ENCODE measurements at regions not wholly inside any gene's neighbourhood (a gene's known extent, or its start where the extent isn't known, plus 50 kb on each side); places are given as distances from the start of the nearest gene placed in this dataset.

DNA sequence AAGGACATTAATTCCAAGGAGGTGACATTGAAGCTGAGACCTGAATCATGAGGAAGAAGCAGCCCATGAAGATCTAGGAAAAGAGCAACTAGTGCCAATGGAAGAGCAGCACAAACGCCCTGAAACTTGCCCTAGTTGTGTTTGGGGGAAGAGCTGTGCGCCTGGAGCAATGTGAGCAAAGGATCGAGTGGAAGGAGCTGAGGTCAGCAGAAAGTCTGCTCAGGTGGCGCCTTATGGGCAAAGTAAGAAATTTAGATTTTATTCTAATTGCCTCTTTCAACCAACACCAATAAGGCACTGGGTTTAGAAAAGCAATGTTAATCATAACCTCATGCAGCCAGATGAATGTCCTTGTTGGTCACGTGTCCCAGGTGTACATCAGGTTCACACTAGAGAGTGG, 226.0 kb upstream of the THSD7B start:
- TF ChIP-seq, protein P1, sequence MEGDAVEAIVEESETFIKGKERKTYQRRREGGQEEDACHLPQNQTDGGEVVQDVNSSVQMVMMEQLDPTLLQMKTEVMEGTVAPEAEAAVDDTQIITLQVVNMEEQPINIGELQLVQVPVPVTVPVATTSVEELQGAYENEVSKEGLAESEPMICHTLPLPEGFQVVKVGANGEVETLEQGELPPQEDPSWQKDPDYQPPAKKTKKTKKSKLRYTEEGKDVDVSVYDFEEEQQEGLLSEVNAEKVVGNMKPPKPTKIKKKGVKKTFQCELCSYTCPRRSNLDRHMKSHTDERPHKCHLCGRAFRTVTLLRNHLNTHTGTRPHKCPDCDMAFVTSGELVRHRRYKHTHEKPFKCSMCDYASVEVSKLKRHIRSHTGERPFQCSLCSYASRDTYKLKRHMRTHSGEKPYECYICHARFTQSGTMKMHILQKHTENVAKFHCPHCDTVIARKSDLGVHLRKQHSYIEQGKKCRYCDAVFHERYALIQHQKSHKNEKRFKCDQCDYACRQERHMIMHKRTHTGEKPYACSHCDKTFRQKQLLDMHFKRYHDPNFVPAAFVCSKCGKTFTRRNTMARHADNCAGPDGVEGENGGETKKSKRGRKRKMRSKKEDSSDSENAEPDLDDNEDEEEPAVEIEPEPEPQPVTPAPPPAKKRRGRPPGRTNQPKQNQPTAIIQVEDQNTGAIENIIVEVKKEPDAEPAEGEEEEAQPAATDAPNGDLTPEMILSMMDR (IDR thresholded peaks at IDR 0.05): no peak
- TF ChIP-seq POLR2AphosphoS5 (IDR thresholded peaks at IDR 0.05) (no peak), EP300 (IDR thresholded peaks at IDR 0.05) (no peak), POLR2A (IDR thresholded peaks at IDR 0.05) (no peak)
- no peaks in the 10 kb centered on the region for H3K27me3 ChIP-seq
- no peaks in the 10 kb centered on the region for H3K9me3 ChIP-seq
- no peak for ATAC-seq
- H3K4me1 ChIP-seq: no peaks in the 10 kb centered on the region
- no peaks in the 10 kb centered on the region for H3K36me3 ChIP-seq
- no peak overlapping the region for H3K4me3 ChIP-seq
- 66 to 67% methylated on average over 3 of the region's 5 CpGs for WGBS, 2 donors (ENCODE audit: low coverage in 1 of 2)
- no peak overlapping the region for H3K27ac ChIP-seq

DNA sequence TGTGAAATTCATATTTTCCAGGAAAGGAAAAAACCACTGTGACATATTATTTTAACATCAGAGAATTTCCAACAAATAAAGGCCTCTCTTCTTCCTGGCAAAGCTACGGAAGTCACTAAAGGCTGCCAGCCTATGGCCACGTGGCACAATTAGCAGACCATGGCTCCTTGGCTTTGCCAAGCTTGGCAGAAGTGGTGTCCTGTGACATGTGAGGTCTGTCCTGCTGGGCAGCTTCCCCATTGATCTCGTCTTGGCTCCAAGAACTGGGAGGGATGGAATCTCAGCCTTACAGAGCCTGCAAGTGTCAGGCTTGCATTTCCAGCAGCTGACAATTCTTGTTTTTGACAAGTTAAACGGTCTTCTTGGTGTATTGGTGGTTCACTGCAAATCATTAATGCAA, 226.9 kb upstream of the THSD7B start:
- no peaks in the 10 kb centered on the region for H3K9me3 ChIP-seq
- TF ChIP-seq, protein P1 (IDR thresholded peaks at IDR 0.05): no peak
- TF ChIP-seq EP300 (IDR thresholded peaks at IDR 0.05) (no peak), POLR2AphosphoS5 (IDR thresholded peaks at IDR 0.05) (no peak), POLR2A (IDR thresholded peaks at IDR 0.05) (no peak)
- H3K4me1 ChIP-seq: no peaks in the 10 kb centered on the region
- H3K4me3 ChIP-seq: no peak overlapping the region
- no peak for ATAC-seq
- no peaks in the 10 kb centered on the region for H3K36me3 ChIP-seq
- WGBS, 2 donors (ENCODE audit: low coverage in 1 of 2): 27 to 36% methylated on average over 3 of the region's 4 CpGs
- H3K27ac ChIP-seq: no peak overlapping the region
- H3K27me3 ChIP-seq: no peaks in the 10 kb centered on the region

DNA sequence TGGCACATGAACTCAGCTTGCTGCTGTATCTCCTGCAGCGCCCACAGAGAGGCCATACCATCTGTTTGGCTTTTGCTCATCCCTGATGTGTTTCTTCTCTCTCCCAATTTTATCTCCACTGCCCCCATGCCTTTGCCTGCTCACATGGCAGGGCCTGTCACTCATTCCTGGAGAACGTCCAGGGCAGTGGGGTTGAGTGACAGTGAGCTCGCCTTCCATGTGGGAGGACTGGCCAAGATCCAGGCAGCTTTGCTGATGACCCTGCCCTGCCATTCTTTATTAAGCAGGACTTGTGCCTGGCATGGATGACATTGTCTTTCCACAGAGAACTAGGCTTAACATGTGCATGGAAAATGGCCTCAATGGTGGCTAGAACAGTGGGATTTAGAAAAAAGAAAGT, 230.5 kb upstream of the THSD7B start:
- no peak for ATAC-seq
- TF ChIP-seq POLR2AphosphoS5 (IDR thresholded peaks at IDR 0.05): no peak
- TF ChIP-seq, protein P1 (IDR thresholded peaks at IDR 0.05): no peak
- no peak for TF ChIP-seq EP300 (IDR thresholded peaks at IDR 0.05)
- TF ChIP-seq POLR2A (IDR thresholded peaks at IDR 0.05): no peak
- Histone ChIP-seq H3K9me3 (no peaks in the 10 kb centered on the region), H3K27me3 (no peaks in the 10 kb centered on the region), H3K4me1 (no peaks in the 10 kb centered on the region), H3K4me3 (no peak overlapping the region), H3K36me3 (no peaks in the 10 kb centered on the region), H3K27ac (no peak overlapping the region)
- WGBS, 2 donors (ENCODE audit: low coverage in 1 of 2): 83% methylated on average over 1 of the region's 3 CpGs; no CpG with 5 or more reads in 1 of the 2 donors

DNA sequence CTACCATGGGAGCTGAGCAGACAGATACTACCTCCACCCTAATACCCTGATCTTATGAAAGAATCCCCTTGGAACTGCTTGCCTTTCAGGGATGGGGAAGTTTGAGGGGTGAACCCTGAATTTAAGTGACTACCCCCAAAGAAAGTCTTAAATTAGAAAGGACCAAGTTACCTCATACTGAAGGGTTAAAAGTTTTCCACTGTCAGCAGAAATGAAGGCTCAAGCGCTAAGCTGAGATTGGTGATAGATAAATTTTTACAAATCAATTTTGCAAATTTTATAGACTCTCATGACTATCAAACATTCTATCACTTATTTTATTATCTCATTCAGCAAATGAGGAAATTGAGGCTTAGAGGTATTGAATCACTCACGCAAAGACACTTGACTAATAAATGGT, 233.2 kb upstream of the THSD7B start:
- H3K27me3 ChIP-seq: no peaks in the 10 kb centered on the region
- H3K36me3 ChIP-seq: no peaks in the 10 kb centered on the region
- H3K4me3 ChIP-seq: no peak overlapping the region
- no peak for TF ChIP-seq POLR2AphosphoS5 (IDR thresholded peaks at IDR 0.05)
- no peak for ATAC-seq
- no peaks in the 10 kb centered on the region for H3K9me3 ChIP-seq
- no peak overlapping the region for H3K27ac ChIP-seq
- H3K4me1 ChIP-seq: no peaks in the 10 kb centered on the region
- WGBS, 2 donors (ENCODE audit: low coverage in 1 of 2): 85 to 97% methylated on average over 2 of the region's 2 CpGs

DNA sequence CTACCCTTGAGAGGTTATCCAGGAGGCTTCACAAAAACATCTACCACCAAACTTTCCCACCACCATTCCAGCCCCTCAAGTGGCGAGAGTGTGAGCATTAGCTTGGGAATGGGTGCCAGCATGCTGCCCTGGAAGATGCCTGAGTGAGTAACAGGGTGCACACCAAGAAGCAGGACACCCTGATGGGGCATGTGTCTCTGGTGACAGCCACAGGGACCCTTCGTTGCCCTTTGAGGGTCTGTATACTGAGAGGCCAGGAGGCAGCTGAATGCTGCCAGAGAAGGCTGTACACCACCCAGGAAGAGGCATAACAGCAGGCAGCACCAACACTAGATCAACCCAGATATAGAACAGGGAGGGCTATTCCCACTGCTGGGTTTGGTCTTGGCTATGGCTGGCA, 233.6 kb upstream of the THSD7B start:
- Histone ChIP-seq H3K27ac (no peak overlapping the region), H3K9me3 (no peaks in the 10 kb centered on the region), H3K4me1 (no peaks in the 10 kb centered on the region), H3K27me3 (no peaks in the 10 kb centered on the region), H3K36me3 (no peaks in the 10 kb centered on the region), H3K4me3 (no peak overlapping the region)
- TF ChIP-seq EP300 (IDR thresholded peaks at IDR 0.05): no peak
- WGBS, 2 donors (ENCODE audit: low coverage in 1 of 2): 80% methylated on average over 1 of the region's 2 CpGs; no CpG with 5 or more reads in 1 of the 2 donors
- no peak for ATAC-seq

DNA sequence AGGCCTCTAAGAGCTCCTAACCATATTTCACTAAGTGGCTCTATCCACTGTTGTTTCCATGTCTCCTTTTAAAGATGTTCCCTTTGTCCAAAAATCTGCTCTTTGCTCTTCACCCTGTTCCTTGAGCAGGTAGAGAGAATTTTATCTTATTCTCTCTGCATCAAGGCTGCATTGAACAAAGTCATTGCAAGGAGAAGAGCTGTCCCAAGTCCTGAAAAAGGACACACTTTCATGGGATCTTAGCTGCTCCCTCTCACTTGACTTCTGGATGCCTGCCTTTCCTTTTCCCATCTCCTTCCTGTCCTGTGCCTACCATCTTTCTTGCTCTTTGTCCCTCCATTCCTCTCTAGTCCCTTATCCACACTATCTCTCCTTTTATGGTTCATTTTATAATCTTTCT, 235.2 kb upstream of the THSD7B start:
- no peak overlapping the region for H3K27ac ChIP-seq
- TF ChIP-seq POLR2A (IDR thresholded peaks at IDR 0.05) (no peak), POLR2AphosphoS5 (IDR thresholded peaks at IDR 0.05) (no peak), EP300 (IDR thresholded peaks at IDR 0.05) (no peak)
- TF ChIP-seq, protein P1 (IDR thresholded peaks at IDR 0.05): no peak
- H3K27me3 ChIP-seq: no peaks in the 10 kb centered on the region
- no peaks in the 10 kb centered on the region for H3K4me1 ChIP-seq
- no peaks in the 10 kb centered on the region for H3K36me3 ChIP-seq
- ATAC-seq: no peak
- no peak overlapping the region for H3K4me3 ChIP-seq
- no peaks in the 10 kb centered on the region for H3K9me3 ChIP-seq

Measured in gastroesophageal sphincter (tissue), 4 donors.